ENCODE measurements at regions not wholly inside any gene's neighbourhood (a gene's known extent, or its start where the extent isn't known, plus 50 kb on each side); places are given as distances from the start of the nearest gene placed in this dataset.
A peak's percentile ranks its signal among the peaks of the same experiment; 100 is the strongest.
"Not testable (repeated sequence)": the region's sequence is repeated elsewhere in the genome, so short reads cannot be mapped to it uniquely, and the experiment has no call there.

DNA sequence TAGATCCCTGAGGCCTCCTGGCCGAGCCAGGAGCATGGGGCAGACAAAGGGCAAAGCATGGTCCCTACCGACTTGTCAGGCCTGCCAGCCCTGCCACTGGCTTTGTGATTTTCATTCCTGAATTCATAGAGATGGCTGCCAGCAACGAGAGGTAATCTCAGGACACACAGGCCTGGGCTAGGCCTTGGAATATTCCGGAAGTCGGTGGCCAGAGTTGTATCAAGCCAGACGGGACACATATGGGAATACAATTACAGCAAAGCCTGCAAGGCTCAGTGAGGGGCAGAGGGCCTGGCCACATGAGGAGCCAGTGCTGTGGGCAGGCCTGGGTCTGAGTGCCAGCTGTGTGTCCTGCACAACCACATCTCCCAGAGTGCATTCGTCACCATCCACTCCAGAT is 72.4 kb upstream of the PLGLB2 start:
- DNase-seq, result peak in 1 of 2 donors; percentile 69
- H3K9me3 ChIP-seq; H3K4me3 ChIP-seq; H3K27me3 ChIP-seq; H3K4me1 ChIP-seq; H3K36me3 ChIP-seq; H3K27ac ChIP-seq; intact Hi-C loops (cut with DNase I; ENCODE audit: low total_unique reads): not testable (repeated sequence)

DNA sequence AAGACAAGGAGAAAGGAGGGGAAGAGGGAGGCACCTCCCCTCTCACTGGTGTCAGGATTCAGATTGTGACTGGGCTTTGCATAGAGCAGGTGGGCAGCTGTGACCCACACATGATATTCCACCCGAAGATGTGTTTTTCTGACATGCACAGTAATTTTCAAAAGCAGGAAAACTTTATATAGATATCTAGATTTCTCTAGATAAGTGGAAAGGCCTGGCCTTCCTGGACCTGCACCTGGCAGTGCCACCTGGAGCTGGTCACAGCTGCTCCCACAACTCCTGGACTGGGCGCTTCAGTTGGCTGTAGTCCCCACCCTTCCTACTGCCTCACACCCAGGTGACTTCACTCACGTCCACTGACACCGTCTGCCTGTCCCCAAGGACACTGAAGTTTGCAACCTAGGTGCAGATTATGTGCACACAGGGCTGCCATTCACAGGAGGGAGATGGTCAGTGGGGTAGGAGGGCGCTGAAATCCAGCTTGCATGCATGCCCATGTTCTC is 70.4 kb upstream of the PLGLB2 start:
- H3K36me3 ChIP-seq; H3K4me1 ChIP-seq; H3K9me3 ChIP-seq; H3K4me3 ChIP-seq; H3K27ac ChIP-seq; H3K27me3 ChIP-seq; intact Hi-C loops (cut with DNase I; ENCODE audit: low total_unique reads); DNase-seq: not testable (repeated sequence)

DNA sequence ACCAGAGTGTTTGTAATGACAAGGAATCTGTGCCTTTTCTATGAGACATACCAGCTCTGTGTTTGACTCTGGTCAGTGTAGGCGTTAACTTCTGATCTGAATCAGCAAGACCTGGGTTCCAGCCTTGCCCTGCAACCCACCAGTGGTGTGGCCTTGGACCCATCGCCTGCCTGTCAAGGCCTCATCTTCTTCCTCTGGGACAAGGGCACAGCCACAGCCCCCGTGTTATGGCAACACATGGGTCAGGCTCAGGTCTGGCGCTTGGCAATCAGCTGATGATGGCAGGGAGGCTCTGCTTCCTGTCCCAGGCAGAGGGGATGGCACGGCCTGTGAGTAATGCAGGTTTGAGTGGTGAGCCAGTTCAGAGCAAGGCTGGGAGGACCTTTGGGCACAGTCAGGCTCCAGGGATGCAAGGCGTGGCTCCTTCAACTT is 69.1 kb upstream of the PLGLB2 start:
- H3K9me3 ChIP-seq, result not testable (repeated sequence)

DNA sequence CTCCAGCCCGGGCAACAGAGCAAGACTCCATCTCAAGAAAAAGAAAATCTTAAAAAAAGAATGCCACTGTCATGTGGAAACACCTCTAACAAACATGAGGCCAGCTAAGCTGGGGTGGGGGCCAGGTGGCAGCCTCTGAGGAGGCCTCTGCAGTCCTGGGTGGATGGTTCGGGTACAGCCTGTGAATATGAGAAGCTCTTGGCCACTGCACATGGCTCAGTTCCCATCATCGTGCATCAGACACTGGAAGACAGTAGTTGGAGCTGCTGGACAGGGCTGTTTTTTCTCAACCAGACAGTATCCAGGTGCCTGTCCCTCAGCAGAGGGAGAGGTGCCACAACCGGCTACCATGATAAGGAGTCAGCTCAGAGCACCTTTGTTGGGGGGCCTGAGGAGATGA is 67.9 kb upstream of the PLGLB2 start:
- H3K4me3 ChIP-seq; H3K36me3 ChIP-seq; H3K9me3 ChIP-seq; H3K27me3 ChIP-seq; H3K27ac ChIP-seq; intact Hi-C loops (cut with DNase I; ENCODE audit: low total_unique reads); DNase-seq: not testable (repeated sequence)
- peaks cover 0 to 20% (median 2%) of the 10 kb centered on the region in 4 donors for H3K4me1 ChIP-seq

More for the DNA sequence above, 69.1 kb upstream of the PLGLB2 start:
- H3K4me1 ChIP-seq, result peaks cover 0 to 13% (median 2%) of the 10 kb centered on the region in 4 donors
- H3K27ac ChIP-seq; H3K36me3 ChIP-seq; DNase-seq; H3K27me3 ChIP-seq; intact Hi-C loops (cut with DNase I; ENCODE audit: low total_unique reads); H3K4me3 ChIP-seq: not testable (repeated sequence)

DNA sequence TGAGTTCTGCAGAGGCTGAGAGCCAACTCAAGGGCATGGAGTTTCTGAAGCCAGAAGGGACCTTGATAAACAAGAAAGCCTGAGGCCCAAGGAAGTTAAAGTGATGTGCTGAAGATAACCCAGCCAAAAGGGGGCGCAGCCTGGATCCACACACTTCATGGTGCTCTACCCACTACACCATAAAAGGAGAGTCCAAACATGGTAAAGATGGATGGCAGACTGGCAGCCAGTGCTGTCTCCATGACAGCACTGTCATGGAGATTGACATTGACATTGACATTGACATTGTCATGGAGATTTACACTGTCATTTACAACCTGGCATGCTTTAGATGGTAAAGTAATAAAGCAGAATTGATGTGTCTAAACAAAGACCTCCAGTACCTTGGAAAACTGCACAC is 67.2 kb upstream of the PLGLB2 start:
- H3K27me3 ChIP-seq; H3K36me3 ChIP-seq; H3K9me3 ChIP-seq; H3K27ac ChIP-seq; H3K4me3 ChIP-seq; intact Hi-C loops (cut with DNase I; ENCODE audit: low total_unique reads); DNase-seq: not testable (repeated sequence)
- H3K4me1 ChIP-seq, result peaks cover 0 to 15% (median 2%) of the 10 kb centered on the region in 4 donors

DNA sequence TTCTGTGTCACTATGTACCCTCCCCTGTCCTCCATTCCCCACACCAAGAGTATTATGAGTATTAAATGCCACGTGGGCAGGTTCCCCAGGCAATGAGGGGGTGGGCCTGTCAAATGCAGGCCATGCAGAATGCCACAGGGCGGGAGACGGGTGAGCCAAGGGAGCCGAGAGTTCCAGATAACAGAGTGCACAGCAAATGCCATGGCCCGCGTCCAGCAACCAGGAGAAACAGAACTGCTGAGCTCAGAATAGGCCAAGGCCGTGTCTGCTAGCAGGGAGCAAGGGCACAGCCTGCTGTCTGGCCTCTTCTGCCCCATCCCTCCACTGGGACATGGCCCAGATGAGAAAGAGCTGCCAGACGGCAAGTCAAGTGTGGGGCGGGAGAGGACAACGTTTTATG is 64.4 kb upstream of the PLGLB2 start:
- Histone ChIP-seq H3K4me1 (peaks cover 0 to 14% (median 2%) of the 10 kb centered on the region in 4 donors), H3K27ac (peak overlapping the region in 1 of 2 donors; percentile 43)
- H3K4me3 ChIP-seq; intact Hi-C loops (cut with DNase I; ENCODE audit: low total_unique reads); H3K9me3 ChIP-seq; H3K27me3 ChIP-seq; H3K36me3 ChIP-seq: not testable (repeated sequence)
- DNase-seq, result peak; percentile 66 to 92

DNA sequence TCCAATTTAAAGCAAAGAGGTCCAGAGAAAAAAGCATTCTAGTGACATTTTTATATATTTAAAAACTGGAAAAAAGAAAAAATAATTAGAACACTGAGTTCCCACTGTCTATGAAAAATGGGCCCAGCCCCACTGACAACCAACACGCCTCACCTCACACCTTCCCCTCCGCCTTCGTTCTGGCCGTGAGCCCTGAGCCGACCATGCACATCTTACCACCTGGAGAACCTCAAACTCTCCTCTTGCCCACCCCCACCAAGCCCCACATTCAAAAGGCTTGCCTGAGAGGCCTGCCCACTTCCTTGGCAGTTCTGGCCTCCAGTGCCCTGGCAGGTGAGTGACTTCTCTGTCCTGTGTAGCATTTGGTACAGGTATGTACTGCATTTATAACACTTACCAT is 63.9 kb upstream of the PLGLB2 start:
- H3K27me3 ChIP-seq; intact Hi-C loops (cut with DNase I; ENCODE audit: low total_unique reads); H3K9me3 ChIP-seq; H3K4me3 ChIP-seq; H3K36me3 ChIP-seq; DNase-seq: not testable (repeated sequence)
- Histone ChIP-seq H3K4me1 (peaks cover 0 to 14% (median 2%) of the 10 kb centered on the region in 4 donors), H3K27ac (peak overlapping the region in 1 of 2 donors; percentile 43)

DNA sequence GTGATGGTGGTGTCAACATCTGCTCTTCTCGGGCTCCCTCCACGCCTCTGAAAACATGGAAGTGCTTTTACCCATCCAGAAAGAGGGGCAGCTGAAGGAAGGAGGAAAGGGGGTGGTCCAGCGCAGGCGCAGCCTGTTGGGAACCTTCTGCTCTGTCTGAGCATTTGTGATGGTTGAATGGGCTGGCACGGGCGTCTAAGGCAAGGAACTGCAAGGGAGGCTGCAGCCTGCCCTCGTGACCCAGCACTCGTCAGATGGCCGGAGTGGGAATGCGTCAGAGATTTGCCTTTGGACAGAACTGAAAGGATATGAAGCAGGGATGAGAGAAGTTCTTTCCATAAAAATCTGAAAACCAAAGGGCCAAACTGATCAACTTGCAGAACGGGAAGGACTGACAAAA is 62.3 kb upstream of the PLGLB2 start:
- intact Hi-C loops (cut with DNase I; ENCODE audit: low total_unique reads), result not testable (repeated sequence)

DNA sequence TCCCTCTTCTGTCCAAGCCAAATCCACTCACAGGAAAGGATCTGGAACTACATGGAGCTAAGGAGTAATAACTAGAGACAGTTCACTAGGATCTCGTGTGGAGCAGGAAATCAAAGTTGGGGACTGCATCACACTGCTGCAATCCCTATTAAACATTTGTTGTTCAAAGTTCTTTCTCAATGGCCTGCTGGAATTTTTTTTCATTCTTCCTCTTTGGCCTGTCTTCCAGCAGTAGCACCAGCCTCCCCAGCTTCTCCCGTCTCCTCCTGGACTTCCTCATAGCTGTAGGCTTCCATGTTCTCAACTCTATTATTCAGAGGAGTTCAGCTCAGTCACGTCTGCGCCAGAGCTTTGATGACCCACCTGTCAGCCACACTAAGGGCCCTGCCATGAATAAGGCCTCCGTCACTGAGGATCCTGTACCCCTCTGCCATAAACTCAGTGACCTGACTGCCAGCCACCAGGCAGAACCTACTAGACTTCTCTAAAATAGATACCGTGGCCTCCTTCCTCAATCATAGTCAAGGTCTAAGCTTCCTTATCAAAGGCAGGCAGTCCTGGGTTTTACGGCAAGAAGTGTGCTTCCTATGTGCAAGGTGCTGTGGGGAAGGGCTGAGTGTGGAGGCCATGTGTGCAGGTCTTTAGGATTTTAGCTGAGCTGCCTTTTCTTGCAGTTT is 60.9 kb upstream of the PLGLB2 start:
- DNase-seq; H3K36me3 ChIP-seq; H3K27ac ChIP-seq; H3K9me3 ChIP-seq; H3K4me3 ChIP-seq; intact Hi-C loops (cut with DNase I; ENCODE audit: low total_unique reads); H3K27me3 ChIP-seq: not testable (repeated sequence)
- H3K4me1 ChIP-seq, result peaks cover 0 to 14% (median 2%) of the 10 kb centered on the region in 4 donors

More for the DNA sequence above, 62.3 kb upstream of the PLGLB2 start:
- DNase-seq, H3K27me3 ChIP-seq, H3K36me3 ChIP-seq, H3K27ac ChIP-seq, H3K9me3 ChIP-seq, H3K4me3 ChIP-seq: not testable (repeated sequence)
- H3K4me1 ChIP-seq, result peaks cover 0 to 14% (median 2%) of the 10 kb centered on the region in 4 donors

DNA sequence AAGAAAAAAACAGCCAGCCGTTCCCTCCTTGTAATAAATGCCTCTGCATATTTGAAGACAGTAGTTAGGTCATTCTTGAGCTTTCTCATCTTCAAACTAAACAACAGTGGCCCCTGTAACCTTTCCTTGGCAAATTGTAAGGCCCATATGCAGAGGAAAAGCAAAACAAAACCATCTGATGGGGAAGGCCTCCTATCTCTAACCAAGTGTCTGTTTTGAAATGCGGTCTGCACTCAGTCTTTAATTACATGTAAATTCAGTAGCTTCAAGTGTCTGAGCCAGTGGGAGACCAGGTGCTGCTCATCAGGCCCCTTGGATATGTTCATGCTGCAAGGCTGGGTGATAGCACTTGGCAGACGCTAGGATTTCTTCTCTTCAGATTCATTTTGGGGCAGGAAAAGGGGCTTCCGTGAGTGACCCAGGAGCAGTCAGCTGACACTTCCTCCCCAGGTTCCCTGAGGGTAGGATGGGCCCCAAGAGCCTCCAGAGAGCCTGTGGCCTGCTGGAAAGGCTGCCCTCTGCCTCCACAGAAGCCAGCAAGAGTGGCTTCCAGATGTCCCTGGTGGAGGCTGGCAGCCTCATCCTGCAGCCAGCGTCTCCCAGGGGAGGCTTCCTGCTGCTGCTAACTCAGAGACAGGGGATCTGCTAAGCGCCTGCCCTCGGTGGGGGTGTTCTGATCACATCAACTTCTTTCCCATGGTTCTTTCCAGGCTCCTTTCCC is 60.2 kb upstream of the PLGLB2 start:
- H3K36me3 ChIP-seq; H3K4me3 ChIP-seq; H3K27ac ChIP-seq; H3K9me3 ChIP-seq; DNase-seq; H3K27me3 ChIP-seq; intact Hi-C loops (cut with DNase I; ENCODE audit: low total_unique reads): not testable (repeated sequence)
- H3K4me1 ChIP-seq, result peaks cover 0 to 14% (median 2%) of the 10 kb centered on the region in 4 donors

DNA sequence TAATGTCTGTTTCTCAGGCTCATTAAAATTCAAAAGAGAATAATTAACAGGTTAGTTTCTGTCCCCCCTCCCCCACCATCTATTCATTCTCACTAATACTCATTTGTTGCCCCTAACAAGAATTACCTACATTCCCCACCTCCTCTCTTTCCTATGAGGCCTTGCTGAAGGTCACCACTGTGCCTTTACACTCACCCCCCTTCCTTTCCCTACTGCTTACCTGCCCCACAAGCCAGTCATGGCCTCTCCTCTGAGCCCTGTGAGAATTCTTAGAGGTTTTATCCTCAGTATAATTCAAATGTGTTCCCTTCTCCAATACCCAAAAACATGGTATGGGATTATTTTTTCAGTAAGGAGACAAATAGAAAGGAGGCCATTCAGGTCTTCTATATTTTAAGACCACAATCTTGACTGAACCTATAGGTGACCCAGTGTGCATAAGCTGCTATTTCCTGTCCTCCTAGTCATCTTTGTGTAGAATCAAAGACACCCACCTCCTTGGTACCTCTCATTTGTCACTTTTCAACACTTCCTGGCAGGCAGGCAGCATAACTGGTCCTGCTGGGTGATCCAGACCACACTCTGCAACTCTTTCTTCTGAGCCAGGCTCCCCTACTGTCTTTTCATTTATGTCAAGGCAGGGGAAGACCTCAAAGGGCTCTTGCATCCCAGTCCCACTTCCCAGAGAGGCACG is 55.8 kb upstream of the PLGLB2 start:
- H3K27me3 ChIP-seq; H3K27ac ChIP-seq; DNase-seq; H3K9me3 ChIP-seq; H3K4me3 ChIP-seq; intact Hi-C loops (cut with DNase I; ENCODE audit: low total_unique reads); H3K36me3 ChIP-seq; H3K4me1 ChIP-seq: not testable (repeated sequence)

DNA sequence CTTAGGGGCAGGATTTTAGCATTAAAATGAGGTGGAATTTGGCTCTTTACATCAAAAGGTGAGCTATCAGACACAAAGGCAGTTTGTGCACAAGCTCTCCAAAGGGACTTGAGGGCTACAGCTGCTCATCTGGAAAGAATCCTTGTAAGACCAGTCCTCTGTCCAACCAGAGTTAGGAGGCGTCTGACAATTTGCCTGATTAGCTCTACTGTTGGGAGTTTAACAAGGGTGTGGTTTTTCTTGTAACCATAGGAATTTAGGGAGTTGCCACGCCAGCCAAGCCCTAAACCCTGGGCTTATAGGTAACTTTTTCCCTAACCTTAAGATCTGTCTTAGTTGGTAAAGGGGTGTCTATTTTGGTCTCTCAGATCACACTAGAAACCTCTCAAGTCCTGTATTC is 55.0 kb upstream of the PLGLB2 start:
- intact Hi-C loops (cut with DNase I; ENCODE audit: low total_unique reads); DNase-seq: not testable (repeated sequence)

DNA sequence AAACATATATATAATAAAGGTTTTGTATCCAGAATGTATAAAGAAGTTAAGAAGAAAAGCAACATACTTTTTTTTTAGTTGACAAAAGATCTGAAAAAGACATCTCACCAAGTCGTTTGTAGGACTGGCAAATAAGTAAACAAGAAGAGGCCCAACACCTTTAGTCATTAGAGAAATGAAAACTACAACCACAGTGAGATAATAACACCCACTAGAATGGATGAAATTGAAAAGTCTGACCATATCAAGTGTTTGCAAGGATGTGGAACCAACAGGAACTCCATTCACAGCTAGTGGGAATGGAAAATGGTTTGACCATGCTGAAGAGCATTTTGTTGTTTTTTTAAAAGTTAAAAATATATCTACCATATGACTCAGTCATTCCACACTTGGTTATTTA is 54.0 kb upstream of the PLGLB2 start:
- DNase-seq; H3K27me3 ChIP-seq; intact Hi-C loops (cut with DNase I; ENCODE audit: low total_unique reads); H3K9me3 ChIP-seq; H3K27ac ChIP-seq; H3K4me3 ChIP-seq; H3K4me1 ChIP-seq; H3K36me3 ChIP-seq: not testable (repeated sequence)

More for the DNA sequence above, 55.0 kb upstream of the PLGLB2 start:
- not testable (repeated sequence) for H3K4me1 ChIP-seq, H3K9me3 ChIP-seq, H3K4me3 ChIP-seq, H3K27me3 ChIP-seq, H3K36me3 ChIP-seq, H3K27ac ChIP-seq
